Cardiac fibroblast (primary cell): ENCODE measurements at regions not wholly inside any gene's neighbourhood (a gene's known extent, or its start where the extent isn't known, plus 50 kb on each side); places are given as distances from the start of the nearest gene placed in this dataset.

ENCODE experiments used
- DNase-seq, 2 donors: peaks; one replicate each; pipeline versions ENCODE4 v3.0.0 to v3.0.0-alpha.2; 2010; ENCODE audit warnings: low read depth in 2 of 2
- H3K4me3 ChIP-seq, 2 donors: replicated peaks in 1 of 2; 1 replicate in 1 of 2; 2 replicates in 1 of 2; pipeline ENCODE4 v1.5.1; 2011; ENCODE audit warnings: low read depth in 2 of 2, low read length in 2 of 2, mild to moderate bottlenecking in 2 of 2, moderate library complexity in 1 of 2
- TF ChIP-seq, protein P1 (sequence below): IDR thresholded peaks from one replicate; pipeline ENCODE4 v1.5.1; 2011; ENCODE audit warnings: low read depth, mild to moderate bottlenecking, low read length, inconsistent platforms

DNA sequence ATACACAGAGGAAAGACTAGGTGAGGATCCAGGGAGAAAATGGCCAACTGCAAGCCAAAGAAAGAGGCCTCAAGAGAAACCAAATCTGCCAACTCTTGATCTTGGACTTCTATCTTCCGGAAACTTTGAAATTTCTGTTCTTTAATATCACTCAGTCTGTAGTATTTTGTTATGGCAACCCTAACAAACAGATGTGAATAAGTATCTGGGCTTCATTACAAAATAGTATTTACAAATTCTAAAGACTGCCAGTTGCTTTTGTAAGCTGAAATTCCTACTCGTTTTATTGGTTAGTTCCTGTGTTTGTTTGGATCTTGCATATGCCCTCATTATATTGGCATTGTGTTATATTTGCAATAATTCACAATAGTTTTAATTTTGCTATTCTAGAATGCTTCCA, 143.2 kb upstream of the USP15 start:
- TF ChIP-seq, protein P1, sequence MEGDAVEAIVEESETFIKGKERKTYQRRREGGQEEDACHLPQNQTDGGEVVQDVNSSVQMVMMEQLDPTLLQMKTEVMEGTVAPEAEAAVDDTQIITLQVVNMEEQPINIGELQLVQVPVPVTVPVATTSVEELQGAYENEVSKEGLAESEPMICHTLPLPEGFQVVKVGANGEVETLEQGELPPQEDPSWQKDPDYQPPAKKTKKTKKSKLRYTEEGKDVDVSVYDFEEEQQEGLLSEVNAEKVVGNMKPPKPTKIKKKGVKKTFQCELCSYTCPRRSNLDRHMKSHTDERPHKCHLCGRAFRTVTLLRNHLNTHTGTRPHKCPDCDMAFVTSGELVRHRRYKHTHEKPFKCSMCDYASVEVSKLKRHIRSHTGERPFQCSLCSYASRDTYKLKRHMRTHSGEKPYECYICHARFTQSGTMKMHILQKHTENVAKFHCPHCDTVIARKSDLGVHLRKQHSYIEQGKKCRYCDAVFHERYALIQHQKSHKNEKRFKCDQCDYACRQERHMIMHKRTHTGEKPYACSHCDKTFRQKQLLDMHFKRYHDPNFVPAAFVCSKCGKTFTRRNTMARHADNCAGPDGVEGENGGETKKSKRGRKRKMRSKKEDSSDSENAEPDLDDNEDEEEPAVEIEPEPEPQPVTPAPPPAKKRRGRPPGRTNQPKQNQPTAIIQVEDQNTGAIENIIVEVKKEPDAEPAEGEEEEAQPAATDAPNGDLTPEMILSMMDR: no peak
- DNase-seq: no peak
- H3K4me3 ChIP-seq: no peak overlapping the region

DNA sequence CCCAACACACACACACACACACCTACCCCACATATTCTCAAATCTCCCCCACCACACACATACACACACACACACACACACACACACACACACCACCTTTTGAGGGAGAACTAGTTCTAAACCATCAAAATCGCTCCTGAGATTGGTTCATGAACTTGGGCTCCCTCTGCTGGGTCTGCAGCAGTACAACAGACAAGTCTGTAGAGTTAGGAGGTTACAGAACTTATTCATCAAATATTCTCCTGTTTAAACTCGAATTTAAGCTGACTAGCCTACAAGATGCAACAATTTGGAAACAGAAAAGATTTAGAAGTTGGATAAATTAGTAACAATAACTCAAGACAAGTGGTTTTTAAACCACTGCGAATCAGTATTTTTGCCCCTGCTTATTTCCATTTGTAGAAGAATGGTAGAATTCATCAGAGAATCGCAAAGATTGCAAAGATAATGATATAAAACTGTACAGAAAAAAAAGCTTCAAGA, 136.4 kb upstream of the USP15 start:
- TF ChIP-seq, protein P1: peak; percentile 80
- peak; percentile 65 to 68 for DNase-seq
- no peak overlapping the region for H3K4me3 ChIP-seq

DNA sequence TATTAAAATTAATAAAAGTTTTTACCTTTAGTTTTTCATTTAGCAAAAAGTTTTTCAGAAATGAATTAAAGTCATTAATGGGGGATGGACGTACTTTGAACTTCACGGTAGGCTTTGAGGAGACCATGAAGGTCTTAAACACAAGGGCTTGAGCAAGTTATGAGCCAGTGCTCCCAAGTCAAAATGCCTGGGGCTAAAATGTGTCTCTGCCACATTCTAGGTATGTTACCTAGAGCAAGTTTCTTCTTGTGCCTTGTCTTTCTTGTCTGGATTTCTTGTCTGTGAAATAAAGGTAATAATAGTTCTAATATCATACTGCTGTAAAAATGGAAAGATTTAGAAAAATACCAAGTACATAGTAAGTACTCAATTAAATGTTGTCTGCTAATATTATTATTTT, 132.7 kb upstream of the USP15 start:
- H3K4me3 ChIP-seq: no peak overlapping the region
- no peak for DNase-seq
- TF ChIP-seq, protein P1: no peak

DNA sequence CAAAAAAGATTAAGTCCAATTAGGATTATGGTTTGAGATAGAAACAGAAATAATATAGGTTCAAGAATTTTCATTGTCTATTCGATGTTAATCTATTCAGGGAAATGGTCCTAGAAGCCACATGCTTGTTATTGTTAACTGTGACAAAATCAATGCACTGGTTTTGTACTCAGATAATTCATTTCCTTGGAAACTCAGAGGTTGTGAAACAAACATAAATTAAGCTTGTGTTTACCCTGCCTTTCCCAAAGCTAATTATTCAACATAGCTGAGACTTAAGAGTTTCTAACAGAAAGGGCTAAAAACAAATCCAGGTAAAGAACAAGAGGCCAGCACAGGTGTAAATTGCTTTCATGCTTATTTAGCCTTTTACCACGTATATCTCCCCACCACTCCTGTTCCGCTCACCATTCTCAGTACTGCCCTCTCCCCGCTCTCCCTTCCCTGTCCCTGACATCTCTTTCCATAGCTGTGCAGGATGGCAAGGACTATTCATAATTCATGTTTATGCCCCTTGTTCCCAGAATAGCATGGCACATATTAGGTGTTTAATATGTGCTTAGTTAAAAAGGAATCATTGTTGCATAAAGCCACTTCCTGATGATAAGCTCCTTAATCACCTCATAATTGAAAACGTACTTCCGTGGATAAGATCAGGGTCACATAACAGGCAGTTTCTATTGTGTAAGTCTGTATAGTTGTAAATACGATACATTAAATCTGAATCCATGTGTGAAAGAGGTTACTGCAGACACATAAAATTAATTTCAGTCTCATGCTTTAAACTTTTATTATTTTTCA, 131.8 kb upstream of the USP15 start:
- TF ChIP-seq, protein P1: no peak
- no peak overlapping the region for H3K4me3 ChIP-seq
- no peak for DNase-seq

DNA sequence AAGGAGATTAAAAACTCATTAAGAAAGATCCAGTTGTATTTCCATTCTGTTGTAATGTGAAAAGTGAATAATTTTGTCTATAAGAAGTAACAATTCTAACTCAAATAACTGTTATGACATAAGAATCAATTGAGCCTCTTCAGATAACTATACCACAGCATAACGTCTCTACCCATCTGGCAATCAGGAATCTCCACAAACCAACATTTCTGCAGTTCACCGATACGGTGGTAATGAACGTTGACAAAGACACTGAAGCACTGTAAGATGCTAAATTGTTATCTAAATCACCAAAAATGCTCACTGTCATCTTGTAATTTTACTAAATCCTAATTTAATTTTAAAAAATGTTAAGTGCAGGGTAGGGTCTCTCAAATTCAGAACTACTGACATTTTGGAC, 130.9 kb upstream of the USP15 start:
- TF ChIP-seq, protein P1: no peak
- no peak for DNase-seq
- H3K4me3 ChIP-seq: no peak overlapping the region

DNA sequence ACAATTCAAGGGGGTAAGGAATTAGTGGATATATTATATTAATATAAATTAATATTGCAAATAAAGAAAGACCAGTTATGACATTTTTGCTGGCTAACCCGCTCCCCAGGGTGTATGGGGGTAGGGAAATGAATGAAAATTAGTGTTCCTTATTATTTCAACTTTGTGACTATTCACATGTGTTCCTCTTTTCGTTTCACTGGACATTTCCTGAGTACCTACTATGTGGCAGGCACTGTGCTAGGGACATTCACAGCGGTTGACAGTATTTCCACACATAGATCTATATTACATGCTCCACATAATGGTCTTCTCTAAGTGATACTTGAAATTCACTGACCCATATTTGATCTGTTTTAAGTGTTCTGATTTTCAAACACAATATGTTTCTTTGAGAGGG, 129.8 kb upstream of the USP15 start:
- no peak overlapping the region for H3K4me3 ChIP-seq
- TF ChIP-seq, protein P1: no peak
- DNase-seq: no peak
